Immature natural killer cell (primary cell): ENCODE measurements at regions not wholly inside any gene's neighbourhood (a gene's known extent, or its start where the extent isn't known, plus 50 kb on each side); places are given as distances from the start of the nearest gene placed in this dataset.

Source experiments
- DNase-seq, 3 donors: peaks; one replicate each; pipeline ENCODE4 v3.0.0; 2022; ENCODE audit warnings: mixed read lengths in 1 of 3
- H3K27ac Mint-ChIP-seq, 6 donors: one replicate each; pipeline ENCODE4 v1.8.0; 2020; ENCODE audit warnings: mixed read lengths in 6 of 6, mild to moderate bottlenecking in 5 of 6, inconsistent platforms in 4 of 6, moderate library complexity in 3 of 6
- H3K27me3 Mint-ChIP-seq, 3 donors: one replicate each; pipeline ENCODE4 v1.8.0; 2020 to 2021; ENCODE audit warnings: low read depth in 3 of 3, mild to moderate bottlenecking in 3 of 3, mixed read lengths in 3 of 3, moderate library complexity in 3 of 3, inconsistent platforms in 1 of 3
- H3K36me3 Mint-ChIP-seq, 3 donors: one replicate each; pipeline ENCODE4 v1.8.0; 2020; ENCODE audit warnings: mixed read lengths in 3 of 3, inconsistent platforms in 2 of 3, mild to moderate bottlenecking in 2 of 3
- H3K4me1 Mint-ChIP-seq, 2 donors: one replicate each; pipeline ENCODE4 v1.8.0; 2020; ENCODE audit warnings: inconsistent platforms in 2 of 2, mild to moderate bottlenecking in 2 of 2, mixed read lengths in 2 of 2, moderate library complexity in 1 of 2
- H3K4me3 Mint-ChIP-seq, 5 donors: one replicate each; pipeline ENCODE4 v1.8.0; 2020; ENCODE audit warnings: mild to moderate bottlenecking in 5 of 5, mixed read lengths in 5 of 5, inconsistent platforms in 3 of 5, moderate library complexity in 3 of 5
- H3K9me3 Mint-ChIP-seq, 6 donors: one replicate each; pipeline ENCODE4 v1.8.0; 2020; ENCODE audit warnings: mild to moderate bottlenecking in 6 of 6, mixed read lengths in 6 of 6, inconsistent platforms in 4 of 6, moderate library complexity in 3 of 6

DNA sequence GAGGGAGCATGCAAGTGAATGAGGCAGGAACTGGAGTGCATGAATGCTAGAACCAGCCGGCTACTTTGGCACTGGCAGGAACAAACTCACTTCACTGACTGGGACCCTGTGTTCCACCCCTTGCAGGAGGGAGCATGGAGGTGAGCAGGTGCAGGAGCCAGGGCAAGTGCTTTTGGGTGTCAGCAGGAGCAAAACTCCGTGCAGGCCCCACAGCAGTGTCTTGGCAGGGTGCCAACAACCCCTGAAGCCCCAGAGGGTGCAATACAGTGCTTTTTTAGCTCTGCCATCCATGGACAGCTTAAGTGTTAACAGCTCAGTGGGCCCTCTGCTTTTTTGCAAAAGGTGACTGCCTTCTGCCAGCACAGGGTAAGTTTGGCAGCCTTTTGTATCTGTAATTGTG lies 245.8 kb upstream of the PCSK5 start:
- no peaks in the 10 kb centered on the region for H3K36me3 Mint-ChIP-seq
- H3K4me1 Mint-ChIP-seq = no peaks in the 10 kb centered on the region
- no peak overlapping the region for H3K4me3 Mint-ChIP-seq
- H3K27ac Mint-ChIP-seq = no peak overlapping the region
- H3K27me3 Mint-ChIP-seq = peaks cover 0 to 5% (median 0%) of the 10 kb centered on the region in 3 donors
- no peak for DNase-seq
- peaks cover 0 to 5% (median 0%) of the 10 kb centered on the region in 6 donors for H3K9me3 Mint-ChIP-seq

GRCh38 chr9:75648034-75648433 lies 242.4 kb upstream of the PCSK5 start:
- DNase-seq = no peak
- H3K4me3 Mint-ChIP-seq = no peak overlapping the region
- H3K27me3 Mint-ChIP-seq = peaks cover 0 to 5% (median 0%) of the 10 kb centered on the region in 3 donors
- H3K4me1 Mint-ChIP-seq = no peaks in the 10 kb centered on the region
- peaks cover 0 to 8% (median 3%) of the 10 kb centered on the region in 6 donors for H3K9me3 Mint-ChIP-seq
- no peaks in the 10 kb centered on the region for H3K36me3 Mint-ChIP-seq
- H3K27ac Mint-ChIP-seq = no peak overlapping the region

DNA sequence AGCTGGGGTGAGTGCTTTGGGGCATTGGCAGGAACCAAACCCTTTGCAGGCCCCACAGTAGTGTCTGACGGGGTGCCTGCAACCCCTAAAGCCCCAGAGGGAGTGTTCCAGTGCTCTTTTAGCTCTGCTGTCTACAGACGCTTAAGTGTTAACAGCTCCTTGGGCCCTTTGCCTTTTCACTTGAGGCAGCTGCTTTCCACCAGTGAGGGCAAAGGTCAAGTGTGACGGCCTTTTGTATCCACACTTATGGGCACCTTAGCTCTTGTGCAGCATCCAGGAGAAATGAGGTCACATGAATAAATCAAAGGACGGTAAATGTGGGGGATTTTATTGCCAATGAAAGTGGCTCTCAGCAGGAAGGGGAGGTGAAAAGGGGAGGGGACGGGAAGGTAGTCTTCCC lies 241.4 kb upstream of the PCSK5 start:
- H3K4me1 Mint-ChIP-seq = no peaks in the 10 kb centered on the region

GRCh38 chr9:75651709-75652108 lies 238.8 kb upstream of the PCSK5 start:
- Mint-ChIP-seq H3K4me3 (no peak overlapping the region), H3K27me3 (peaks cover 0 to 3% (median 0%) of the 10 kb centered on the region in 3 donors), H3K4me1 (no peaks in the 10 kb centered on the region), H3K27ac (no peak overlapping the region), H3K36me3 (no peaks in the 10 kb centered on the region), H3K9me3 (peaks cover 0 to 11% (median 3%) of the 10 kb centered on the region in 6 donors)
- no peak for DNase-seq

More for the DNA sequence above, 241.4 kb upstream of the PCSK5 start:
- DNase-seq = no peak
- Mint-ChIP-seq H3K27ac (no peak overlapping the region), H3K9me3 (peaks cover 0 to 11% (median 3%) of the 10 kb centered on the region in 6 donors), H3K27me3 (peaks cover 0 to 6% (median 0%) of the 10 kb centered on the region in 3 donors), H3K4me3 (no peak overlapping the region), H3K36me3 (no peaks in the 10 kb centered on the region)

GRCh38 chr9:75653335-75653734 lies 237.1 kb upstream of the PCSK5 start:
- no peaks in the 10 kb centered on the region for H3K4me1 Mint-ChIP-seq
- peaks cover 0 to 3% (median 0%) of the 10 kb centered on the region in 3 donors for H3K27me3 Mint-ChIP-seq
- no peak overlapping the region for H3K4me3 Mint-ChIP-seq
- DNase-seq = no peak
- peaks cover 0 to 11% (median 3%) of the 10 kb centered on the region in 6 donors for H3K9me3 Mint-ChIP-seq
- H3K36me3 Mint-ChIP-seq = no peaks in the 10 kb centered on the region
- no peak overlapping the region for H3K27ac Mint-ChIP-seq

- no peak for DNase-seq
- H3K4me3 Mint-ChIP-seq = no peak overlapping the region
- H3K4me1 Mint-ChIP-seq = no peaks in the 10 kb centered on the region
- no peak overlapping the region for H3K27ac Mint-ChIP-seq
- H3K36me3 Mint-ChIP-seq = no peaks in the 10 kb centered on the region
- H3K9me3 Mint-ChIP-seq = peaks cover 0 to 11% (median 3%) of the 10 kb centered on the region in 6 donors
- peaks cover 0 to 3% (median 0%) of the 10 kb centered on the region in 3 donors for H3K27me3 Mint-ChIP-seq
Measured at GRCh38 chr9:75653750-75654149, 236.7 kb upstream of the PCSK5 start.

DNA sequence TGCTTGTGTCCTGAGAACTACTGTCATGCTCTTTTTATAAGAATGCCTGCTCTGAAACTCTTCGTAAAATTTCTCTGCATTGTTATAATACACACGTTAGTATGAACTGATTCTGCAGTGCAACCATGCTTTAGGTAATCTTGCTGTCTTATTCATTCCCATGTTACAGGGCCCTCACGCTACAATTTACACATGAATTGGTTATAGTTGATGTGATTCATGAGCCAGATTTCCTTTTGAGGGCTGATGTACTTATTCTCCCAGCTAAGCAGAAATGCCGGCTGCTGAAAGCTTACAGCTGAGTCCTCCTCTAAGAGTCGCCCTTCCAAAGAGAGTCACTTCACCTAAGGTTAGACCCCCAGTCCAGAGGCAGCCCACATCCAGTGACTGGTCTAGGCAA lies 233.5 kb upstream of the PCSK5 start:
- no peaks in the 10 kb centered on the region for H3K36me3 Mint-ChIP-seq
- peaks cover 0 to 3% (median 0%) of the 10 kb centered on the region in 3 donors for H3K27me3 Mint-ChIP-seq
- DNase-seq = no peak
- H3K9me3 Mint-ChIP-seq = peaks cover 0 to 5% (median 1%) of the 10 kb centered on the region in 6 donors
- H3K27ac Mint-ChIP-seq = no peak overlapping the region
- H3K4me3 Mint-ChIP-seq = no peak overlapping the region
- no peaks in the 10 kb centered on the region for H3K4me1 Mint-ChIP-seq

GRCh38 chr9:75658301-75658905 lies 232.1 kb upstream of the PCSK5 start:
- no peak overlapping the region for H3K4me3 Mint-ChIP-seq
- no peak overlapping the region for H3K27ac Mint-ChIP-seq
- peaks cover 0 to 3% (median 0%) of the 10 kb centered on the region in 3 donors for H3K27me3 Mint-ChIP-seq
- no peak for DNase-seq
- H3K36me3 Mint-ChIP-seq = no peaks in the 10 kb centered on the region
- H3K4me1 Mint-ChIP-seq = no peaks in the 10 kb centered on the region
- H3K9me3 Mint-ChIP-seq = peaks cover 0 to 5% (median 0%) of the 10 kb centered on the region in 6 donors

DNA sequence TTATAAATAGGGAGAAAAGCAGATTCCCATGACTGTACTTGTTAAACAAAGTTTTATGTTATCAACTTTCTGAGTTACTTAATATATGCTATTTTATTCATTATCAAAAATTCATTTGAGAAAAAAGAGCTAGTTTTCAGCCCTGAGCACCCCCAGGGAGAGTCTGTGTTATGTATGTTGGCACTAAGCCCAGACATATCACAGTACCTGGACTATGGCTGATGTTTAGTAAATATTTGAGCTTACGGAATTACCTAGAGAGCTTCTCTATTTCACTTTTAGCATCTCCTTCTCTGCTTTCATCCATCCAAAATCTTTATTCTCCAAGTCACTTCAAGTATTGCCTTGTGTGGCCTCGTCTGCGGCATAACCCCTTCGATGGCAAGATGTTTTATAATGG lies 225.9 kb upstream of the PCSK5 start:
- H3K27ac Mint-ChIP-seq = no peak overlapping the region

GRCh38 chr9:75666856-75667554 lies 223.5 kb upstream of the PCSK5 start:
- H3K36me3 Mint-ChIP-seq = no peaks in the 10 kb centered on the region
- no peak overlapping the region for H3K4me3 Mint-ChIP-seq
- DNase-seq = no peak
- peaks cover 0 to 13% of the 10 kb centered on the region in 2 donors for H3K4me1 Mint-ChIP-seq
- H3K9me3 Mint-ChIP-seq = peaks cover 0 to 5% (median 1%) of the 10 kb centered on the region in 6 donors
- H3K27me3 Mint-ChIP-seq = no peaks in the 10 kb centered on the region
- H3K27ac Mint-ChIP-seq = no peak overlapping the region

More for the DNA sequence above, 225.9 kb upstream of the PCSK5 start:
- H3K27me3 Mint-ChIP-seq = no peaks in the 10 kb centered on the region
- no peak for DNase-seq
- no peak overlapping the region for H3K4me3 Mint-ChIP-seq
- no peaks in the 10 kb centered on the region for H3K36me3 Mint-ChIP-seq
- H3K4me1 Mint-ChIP-seq = no peaks in the 10 kb centered on the region
- H3K9me3 Mint-ChIP-seq = peaks cover 0 to 5% (median 1%) of the 10 kb centered on the region in 6 donors

DNA sequence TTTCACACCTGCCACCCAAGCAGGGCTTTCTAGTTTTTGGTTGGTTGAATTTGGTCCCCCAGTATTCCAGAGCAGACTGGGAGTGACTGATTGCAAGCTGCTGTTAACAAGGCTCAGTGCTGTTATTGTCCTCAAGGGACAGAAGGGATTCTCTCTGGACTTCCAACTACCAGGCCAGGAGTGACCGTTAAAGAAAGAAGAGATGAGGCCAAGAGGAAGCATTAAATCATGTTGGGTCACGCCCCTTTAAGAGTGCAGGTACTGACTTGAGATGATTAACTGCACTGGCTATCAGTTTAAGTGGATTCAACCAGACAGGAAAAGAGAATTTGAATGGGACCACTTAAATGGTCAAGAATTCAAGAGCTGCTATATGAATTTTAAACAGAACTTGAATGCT lies 220.8 kb upstream of the PCSK5 start:
- H3K4me3 Mint-ChIP-seq = no peak overlapping the region
- DNase-seq = no peak
- peaks cover 0 to 2% (median 0%) of the 10 kb centered on the region in 3 donors for H3K27me3 Mint-ChIP-seq
- peaks cover 0 to 10% (median 3%) of the 10 kb centered on the region in 6 donors for H3K9me3 Mint-ChIP-seq
- H3K36me3 Mint-ChIP-seq = no peaks in the 10 kb centered on the region
- peaks cover 0 to 21% of the 10 kb centered on the region in 2 donors for H3K4me1 Mint-ChIP-seq
- no peak overlapping the region for H3K27ac Mint-ChIP-seq

DNA sequence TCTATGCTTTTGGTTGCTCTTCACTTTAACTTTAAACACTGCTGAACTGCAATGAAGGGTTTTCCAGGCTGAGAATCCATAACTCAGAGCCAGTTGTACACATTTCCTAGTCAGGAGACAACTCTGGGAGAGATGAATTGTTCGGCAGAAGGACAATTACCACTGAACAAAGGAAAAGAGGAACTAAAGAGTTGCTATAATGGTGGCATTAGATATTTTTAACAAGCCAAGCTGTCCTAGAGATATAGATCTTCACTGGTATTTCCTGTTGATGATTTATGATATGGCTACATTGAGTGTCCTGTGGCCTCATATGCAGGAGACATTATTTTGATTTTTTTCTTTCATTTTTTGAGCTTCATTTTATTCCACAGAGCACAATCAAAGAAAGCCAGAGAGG lies 219.1 kb upstream of the PCSK5 start:
- DNase-seq = no peak
- Mint-ChIP-seq H3K27me3 (peaks cover 0 to 2% (median 0%) of the 10 kb centered on the region in 3 donors), H3K4me3 (no peak overlapping the region), H3K9me3 (peaks cover 0 to 10% (median 1%) of the 10 kb centered on the region in 6 donors), H3K36me3 (no peaks in the 10 kb centered on the region), H3K4me1 (peaks cover 0 to 21% of the 10 kb centered on the region in 2 donors), H3K27ac (no peak overlapping the region)

GRCh38 chr9:75672478-75672877 lies 218.0 kb upstream of the PCSK5 start:
- no peak for DNase-seq
- Mint-ChIP-seq H3K9me3 (peaks cover 0 to 10% (median under 1%) of the 10 kb centered on the region in 6 donors), H3K4me1 (peaks cover 0 to 21% of the 10 kb centered on the region in 2 donors), H3K36me3 (no peaks in the 10 kb centered on the region), H3K27me3 (peaks cover 0 to 2% (median 0%) of the 10 kb centered on the region in 3 donors), H3K4me3 (no peak overlapping the region), H3K27ac (peak overlapping the region in 1 of 6 donors; percentile 49)

DNA sequence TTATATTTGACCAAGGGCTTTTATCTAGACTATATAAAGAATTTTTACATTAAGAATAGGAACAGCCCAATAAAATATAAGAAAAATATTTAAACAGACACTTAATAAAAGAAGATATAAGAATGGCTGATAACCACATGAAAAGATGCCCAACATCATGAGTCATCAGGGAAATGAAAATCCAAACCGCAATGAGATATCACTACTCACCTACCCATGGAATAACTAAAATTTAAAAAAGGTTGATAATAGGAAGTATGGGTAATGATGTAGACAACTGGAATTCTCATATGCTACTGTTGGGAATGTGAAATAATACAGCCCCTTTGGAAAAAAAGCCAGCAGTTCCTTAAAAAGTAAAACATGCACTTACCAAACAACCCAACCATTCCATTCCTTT lies 206.9 kb upstream of the PCSK5 start:
- Mint-ChIP-seq H3K4me1 (no peaks in the 10 kb centered on the region), H3K36me3 (no peaks in the 10 kb centered on the region), H3K27me3 (no peaks in the 10 kb centered on the region), H3K27ac (no peak overlapping the region), H3K9me3 (peaks cover 0 to 11% (median 1%) of the 10 kb centered on the region in 6 donors), H3K4me3 (no peak overlapping the region)
- no peak for DNase-seq
